Type B pancreatic cell (in vitro differentiated cells): ENCODE measurements at regions not wholly inside any gene's neighbourhood (a gene's known extent, or its start where the extent isn't known, plus 50 kb on each side); places are given as distances from the start of the nearest gene placed in this dataset.

ENCODE experiments used
- DNase-seq: peaks from one replicate; pipeline ENCODE4 v3.0.0; 2021; ENCODE audit warnings: mixed read lengths; ENCODE audit not compliant: unreplicated experiment; ENCODE audit errors: extremely low spot score
- H3K27ac Mint-ChIP-seq: 2 replicates; pipeline ENCODE4 v1.8.0; 2021; ENCODE audit warnings: mild to moderate bottlenecking, mixed read lengths
- H3K27me3 Mint-ChIP-seq: 2 replicates; pipeline ENCODE4 v1.8.0; 2021; ENCODE audit warnings: mixed read lengths
- H3K36me3 Mint-ChIP-seq: 2 replicates; pipeline ENCODE4 v1.8.0; 2021; ENCODE audit warnings: mixed read lengths
- H3K4me1 Mint-ChIP-seq: one replicate; pipeline ENCODE4 v1.8.0; 2021; ENCODE audit warnings: mixed read lengths; ENCODE audit not compliant: unreplicated experiment
- H3K4me3 Mint-ChIP-seq: 2 replicates; pipeline ENCODE4 v1.8.0; 2021; ENCODE audit warnings: mild to moderate bottlenecking, mixed read lengths
- H3K9me3 Mint-ChIP-seq: 2 replicates; pipeline ENCODE4 v1.8.0; 2021; ENCODE audit warnings: mixed read lengths
- TF ChIP-seq, protein P1 (sequence below): fragments of 200-600 bp; sonication (generic); conservative IDR thresholded peaks from 2 replicates; pipeline ENCODE4 v1.5.0; 2021; ENCODE audit warnings: antibody characterized with exemption, mild to moderate bottlenecking

DNA sequence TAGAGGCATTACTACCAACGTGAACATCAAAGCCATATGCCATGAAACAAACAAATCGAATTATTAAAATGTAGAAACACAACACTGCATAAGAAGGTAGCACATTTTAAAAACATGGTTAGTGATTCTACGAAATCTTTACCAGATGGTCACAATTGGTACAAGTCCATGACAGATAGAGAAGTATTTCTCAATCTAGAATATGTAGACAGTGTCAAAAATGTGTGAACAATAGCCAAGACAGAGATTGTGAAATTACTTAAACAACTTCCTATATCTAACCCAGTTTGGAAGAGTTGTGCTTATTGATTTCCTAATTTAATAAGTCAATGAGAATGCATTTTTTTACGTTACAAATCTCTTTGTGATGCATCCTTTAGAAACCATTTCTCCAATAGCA is 1121.6 kb downstream of the MAT2B start:
- peaks cover 4% of the 10 kb centered on the region for H3K9me3 Mint-ChIP-seq
- no peak for DNase-seq
- no peaks in the 10 kb centered on the region for H3K4me1 Mint-ChIP-seq
- no peak overlapping the region for H3K4me3 Mint-ChIP-seq
- TF ChIP-seq, protein P1, sequence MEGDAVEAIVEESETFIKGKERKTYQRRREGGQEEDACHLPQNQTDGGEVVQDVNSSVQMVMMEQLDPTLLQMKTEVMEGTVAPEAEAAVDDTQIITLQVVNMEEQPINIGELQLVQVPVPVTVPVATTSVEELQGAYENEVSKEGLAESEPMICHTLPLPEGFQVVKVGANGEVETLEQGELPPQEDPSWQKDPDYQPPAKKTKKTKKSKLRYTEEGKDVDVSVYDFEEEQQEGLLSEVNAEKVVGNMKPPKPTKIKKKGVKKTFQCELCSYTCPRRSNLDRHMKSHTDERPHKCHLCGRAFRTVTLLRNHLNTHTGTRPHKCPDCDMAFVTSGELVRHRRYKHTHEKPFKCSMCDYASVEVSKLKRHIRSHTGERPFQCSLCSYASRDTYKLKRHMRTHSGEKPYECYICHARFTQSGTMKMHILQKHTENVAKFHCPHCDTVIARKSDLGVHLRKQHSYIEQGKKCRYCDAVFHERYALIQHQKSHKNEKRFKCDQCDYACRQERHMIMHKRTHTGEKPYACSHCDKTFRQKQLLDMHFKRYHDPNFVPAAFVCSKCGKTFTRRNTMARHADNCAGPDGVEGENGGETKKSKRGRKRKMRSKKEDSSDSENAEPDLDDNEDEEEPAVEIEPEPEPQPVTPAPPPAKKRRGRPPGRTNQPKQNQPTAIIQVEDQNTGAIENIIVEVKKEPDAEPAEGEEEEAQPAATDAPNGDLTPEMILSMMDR, result no peak
- no peak overlapping the region for H3K27ac Mint-ChIP-seq
- no peaks in the 10 kb centered on the region for H3K36me3 Mint-ChIP-seq
- no peaks in the 10 kb centered on the region for H3K27me3 Mint-ChIP-seq

DNA sequence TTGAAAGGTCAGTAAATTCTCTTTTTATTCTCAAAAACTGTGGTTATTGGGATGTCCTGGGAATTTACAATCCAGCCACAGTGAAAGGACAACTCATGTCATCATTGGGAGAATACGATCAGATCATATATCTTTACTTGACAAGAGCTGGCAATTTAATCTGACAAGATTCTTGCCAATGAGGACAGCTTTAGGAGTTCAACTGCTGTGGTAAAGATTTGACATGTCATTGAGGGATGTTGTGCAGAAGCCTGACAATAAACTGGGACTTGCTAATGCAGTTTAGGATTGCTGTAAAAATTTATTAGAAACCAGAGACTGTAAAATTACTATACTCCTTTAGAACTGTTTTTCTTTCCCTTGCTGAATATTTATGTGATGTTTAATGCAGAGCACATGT is 1131.0 kb downstream of the MAT2B start:
- H3K4me3 Mint-ChIP-seq, result no peak overlapping the region
- no peaks in the 10 kb centered on the region for H3K4me1 Mint-ChIP-seq
- no peaks in the 10 kb centered on the region for H3K9me3 Mint-ChIP-seq
- H3K27ac Mint-ChIP-seq, result no peak overlapping the region
- no peaks in the 10 kb centered on the region for H3K36me3 Mint-ChIP-seq
- TF ChIP-seq, protein P1, result no peak
- DNase-seq, result no peak
- H3K27me3 Mint-ChIP-seq, result no peaks in the 10 kb centered on the region

DNA sequence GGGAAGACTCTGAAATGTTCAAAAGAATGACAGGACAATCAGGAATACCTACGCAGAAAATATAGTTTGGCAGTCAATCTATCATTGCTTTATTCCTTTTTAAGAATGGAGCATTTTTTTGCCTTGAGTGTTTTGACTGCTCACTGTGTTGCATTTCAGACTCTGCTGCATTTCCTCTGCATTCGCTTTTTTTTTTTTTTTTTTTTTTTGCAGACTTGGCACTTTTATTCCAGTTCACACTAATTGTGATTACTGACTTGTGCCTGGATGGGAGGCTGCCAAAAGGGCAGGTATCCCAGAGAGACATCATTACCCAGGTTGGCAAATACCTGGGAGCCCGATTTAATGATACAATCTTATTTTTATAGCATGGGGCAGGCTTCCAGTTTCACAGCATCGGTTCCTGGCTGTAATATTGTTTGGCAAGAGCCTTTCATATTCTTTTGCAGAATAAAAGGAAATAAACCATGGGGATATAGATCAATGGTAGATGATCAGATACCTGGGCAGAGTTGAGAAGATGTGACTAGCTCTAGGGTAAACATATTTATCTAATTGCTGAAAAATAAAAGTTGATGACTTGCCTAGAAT is 1132.6 kb downstream of the MAT2B start:
- Mint-ChIP-seq H3K27ac (no peak overlapping the region), H3K4me1 (no peaks in the 10 kb centered on the region), H3K36me3 (no peaks in the 10 kb centered on the region), H3K27me3 (no peaks in the 10 kb centered on the region), H3K4me3 (no peak overlapping the region), H3K9me3 (no peaks in the 10 kb centered on the region)
- TF ChIP-seq, protein P1, result no peak
- no peak for DNase-seq

DNA sequence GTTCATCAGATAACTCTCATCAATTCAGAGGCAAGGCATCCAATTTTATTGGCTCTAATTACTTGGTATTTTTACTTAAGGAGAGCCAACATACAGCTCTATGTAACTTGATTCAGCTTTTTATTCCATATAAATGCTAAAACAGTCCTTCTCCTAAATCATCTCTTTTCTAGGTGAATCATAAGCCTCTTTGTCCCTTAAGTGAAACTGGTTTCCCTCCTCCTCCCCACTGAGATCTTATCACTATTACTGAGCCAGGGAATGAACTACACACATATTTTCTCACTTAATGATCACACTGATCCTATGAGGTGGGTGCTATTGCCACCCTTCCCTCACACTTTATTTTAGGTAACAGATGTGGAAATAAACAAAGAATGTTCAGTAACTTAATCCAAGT is 1143.8 kb downstream of the MAT2B start:
- Mint-ChIP-seq H3K27ac (no peak overlapping the region), H3K27me3 (no peaks in the 10 kb centered on the region), H3K4me3 (no peak overlapping the region), H3K36me3 (no peaks in the 10 kb centered on the region), H3K9me3 (no peaks in the 10 kb centered on the region), H3K4me1 (peaks cover 5% of the 10 kb centered on the region)
- TF ChIP-seq, protein P1, result no peak
- DNase-seq, result no peak

DNA sequence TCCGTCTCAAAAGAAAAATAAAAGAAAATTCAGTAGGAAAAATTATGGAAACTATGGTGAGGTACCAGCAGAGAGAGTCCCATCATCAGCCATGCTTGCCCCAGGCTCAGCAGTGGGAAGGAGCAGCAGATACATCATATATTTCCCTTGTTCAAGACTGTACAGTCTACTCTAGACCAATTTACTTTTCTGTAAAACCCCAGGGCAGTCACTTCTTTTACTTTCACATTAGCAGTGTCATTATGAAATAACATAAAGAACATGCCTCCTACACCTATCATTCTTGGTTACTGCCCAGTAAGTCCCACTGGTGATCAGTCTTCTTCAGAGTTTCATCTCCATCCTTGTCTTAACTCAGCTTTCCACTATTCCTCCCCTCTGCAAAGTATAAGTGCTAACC is 1145.0 kb downstream of the MAT2B start:
- Mint-ChIP-seq H3K4me1 (peaks cover 5% of the 10 kb centered on the region), H3K36me3 (no peaks in the 10 kb centered on the region), H3K27me3 (no peaks in the 10 kb centered on the region)

More for the DNA sequence above, 1145.0 kb downstream of the MAT2B start:
- no peak for DNase-seq
- no peak overlapping the region for H3K27ac Mint-ChIP-seq
- TF ChIP-seq, protein P1, result no peak
- no peak overlapping the region for H3K4me3 Mint-ChIP-seq
- H3K9me3 Mint-ChIP-seq, result no peaks in the 10 kb centered on the region
